ENCODE measurements at regions not wholly inside any gene's neighbourhood (a gene's known extent, or its start where the extent isn't known, plus 50 kb on each side); places are given as distances from the start of the nearest gene placed in this dataset.

- TF ChIP-seq, protein P1, sequence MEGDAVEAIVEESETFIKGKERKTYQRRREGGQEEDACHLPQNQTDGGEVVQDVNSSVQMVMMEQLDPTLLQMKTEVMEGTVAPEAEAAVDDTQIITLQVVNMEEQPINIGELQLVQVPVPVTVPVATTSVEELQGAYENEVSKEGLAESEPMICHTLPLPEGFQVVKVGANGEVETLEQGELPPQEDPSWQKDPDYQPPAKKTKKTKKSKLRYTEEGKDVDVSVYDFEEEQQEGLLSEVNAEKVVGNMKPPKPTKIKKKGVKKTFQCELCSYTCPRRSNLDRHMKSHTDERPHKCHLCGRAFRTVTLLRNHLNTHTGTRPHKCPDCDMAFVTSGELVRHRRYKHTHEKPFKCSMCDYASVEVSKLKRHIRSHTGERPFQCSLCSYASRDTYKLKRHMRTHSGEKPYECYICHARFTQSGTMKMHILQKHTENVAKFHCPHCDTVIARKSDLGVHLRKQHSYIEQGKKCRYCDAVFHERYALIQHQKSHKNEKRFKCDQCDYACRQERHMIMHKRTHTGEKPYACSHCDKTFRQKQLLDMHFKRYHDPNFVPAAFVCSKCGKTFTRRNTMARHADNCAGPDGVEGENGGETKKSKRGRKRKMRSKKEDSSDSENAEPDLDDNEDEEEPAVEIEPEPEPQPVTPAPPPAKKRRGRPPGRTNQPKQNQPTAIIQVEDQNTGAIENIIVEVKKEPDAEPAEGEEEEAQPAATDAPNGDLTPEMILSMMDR (IDR thresholded peaks at IDR 0.05; ENCODE audit: poor library complexity, severe bottlenecking) = no peak
- TF ChIP-seq SMC3 (conservative IDR thresholded peaks at IDR 0.05; ENCODE audit: poor library complexity) = no peak
- TF ChIP-seq TAF1 (IDR thresholded peaks at IDR 0.05; ENCODE audit: low read depth) = no peak
- no peak for TF ChIP-seq EP300 (conservative IDR thresholded peaks at IDR 0.05; ENCODE audit: poor library complexity, severe bottlenecking)
- TF ChIP-seq POLR2AphosphoS5 (IDR thresholded peaks at IDR 0.05) = no peak
- TF ChIP-seq RAD21 (conservative IDR thresholded peaks at IDR 0.05) = no peak
- TF ChIP-seq EZH2 (IDR thresholded peaks at IDR 0.05; ENCODE audit: borderline replicate concordance, insufficient read depth, low read length, poor library complexity, severe bottlenecking) = no peak
Measured at GRCh38 chr5:44997506-44997905, 188.8 kb downstream of the MRPS30 start.
